KMS-11 (cell line): ENCODE measurements at regions not wholly inside any gene's neighbourhood (a gene's known extent, or its start where the extent isn't known, plus 50 kb on each side); places are given as distances from the start of the nearest gene placed in this dataset.
A peak's percentile ranks its signal among the peaks of the same experiment; 100 is the strongest.

Source experiments
- H2AFZ ChIP-seq: fragments of 200-600 bp; sonication (generic); 2 replicates; pipeline ENCODE4 v1.6.1; 2016; ENCODE audit warnings: antibody characterized with exemption, mixed run types, low read depth
- H3K27ac ChIP-seq: fragments of 200-600 bp; sonication (generic); 2 replicates; pipeline ENCODE4 v1.6.1; 2016; ENCODE audit warnings: mild to moderate bottlenecking, mixed run types
- H3K27me3 ChIP-seq: fragments of 200-600 bp; sonication (generic); 2 replicates; pipeline ENCODE4 v1.6.1; 2017; ENCODE audit warnings: mild to moderate bottlenecking, low read depth, mixed run types, moderate library complexity; ENCODE audit not compliant: insufficient read depth
- H3K36me3 ChIP-seq: fragments of 200-600 bp; sonication (generic); 2 replicates; pipeline ENCODE4 v1.6.1; 2017; ENCODE audit warnings: mild to moderate bottlenecking, mixed run types; ENCODE audit not compliant: insufficient read depth
- H3K4me1 ChIP-seq: fragments of 200-600 bp; sonication (generic); 2 replicates; pipeline ENCODE4 v1.6.1; 2016; ENCODE audit warnings: mild to moderate bottlenecking, low read depth, mixed run types; ENCODE audit not compliant: poor library complexity, severe bottlenecking
- H3K4me2 ChIP-seq: fragments of 200-600 bp; sonication (generic); 2 replicates; pipeline ENCODE4 v1.7.0; 2016; ENCODE audit warnings: mild to moderate bottlenecking, mixed run types
- H3K4me3 ChIP-seq: fragments of 200-600 bp; sonication (generic); IDR thresholded peaks from 2 replicates; pipeline ENCODE4 v1.6.1; 2017; ENCODE audit warnings: low read depth, low read length, mixed read lengths; ENCODE audit not compliant: insufficient read depth
- H3K79me2 ChIP-seq: fragments of 200-600 bp; sonication (generic); 2 replicates; pipeline ENCODE4 v1.6.1; 2016; ENCODE audit warnings: low read depth, mixed run types; ENCODE audit not compliant: insufficient read depth
- H3K9ac ChIP-seq: fragments of 200-600 bp; sonication (generic); 2 replicates; pipeline ENCODE4 v1.6.1; 2016; ENCODE audit warnings: mild to moderate bottlenecking, mixed run types
- H4K20me1 ChIP-seq: fragments of 200-600 bp; sonication (generic); 2 replicates; pipeline ENCODE4 v1.6.1; 2016; ENCODE audit warnings: mild to moderate bottlenecking, mixed run types; ENCODE audit not compliant: insufficient read depth
- CTCF ChIP-seq: fragments of 200-600 bp; sonication (generic); conservative IDR thresholded peaks from 2 replicates; pipeline ENCODE4 v1.6.1; 2017; ENCODE audit warnings: low read depth, mild to moderate bottlenecking, antibody characterized with exemption, low read length, moderate library complexity, mixed read lengths

- peaks cover 5% of the 10 kb centered on the region for H3K4me1 ChIP-seq
- TF ChIP-seq CTCF, result no peak
- H3K4me3 ChIP-seq, result no peak overlapping the region
- no peak overlapping the region for H3K4me2 ChIP-seq
- no peak overlapping the region for H3K27ac ChIP-seq
- H3K79me2 ChIP-seq, result no peaks in the 10 kb centered on the region
- no peaks in the 10 kb centered on the region for H3K27me3 ChIP-seq
- no peaks in the 10 kb centered on the region for H4K20me1 ChIP-seq
- H3K36me3 ChIP-seq, result no peaks in the 10 kb centered on the region
- H3K9ac ChIP-seq, result no peak overlapping the region
- H2AFZ ChIP-seq, result no peak overlapping the region
These were observed 106.9 kb upstream of the NEDD9 start for GRCh38 chr6:11339380-11339779.

GRCh38 chr6:11337306-11337705 is 104.8 kb upstream of the NEDD9 start:
- H3K4me2 ChIP-seq, result no peak overlapping the region
- no peak overlapping the region for H3K27ac ChIP-seq
- no peaks in the 10 kb centered on the region for H4K20me1 ChIP-seq
- no peak overlapping the region for H3K4me3 ChIP-seq
- H3K27me3 ChIP-seq, result no peaks in the 10 kb centered on the region
- H3K9ac ChIP-seq, result no peak overlapping the region
- no peaks in the 10 kb centered on the region for H3K36me3 ChIP-seq
- no peak overlapping the region for H2AFZ ChIP-seq
- peaks cover 19% of the 10 kb centered on the region for H3K4me1 ChIP-seq
- no peak for TF ChIP-seq CTCF
- no peaks in the 10 kb centered on the region for H3K79me2 ChIP-seq

GRCh38 chr6:11335826-11336225 is 103.4 kb upstream of the NEDD9 start:
- Histone ChIP-seq H3K4me2 (no peak overlapping the region), H3K79me2 (no peaks in the 10 kb centered on the region), H3K27ac (no peak overlapping the region), H3K27me3 (no peaks in the 10 kb centered on the region), H3K4me1 (peaks cover 19% of the 10 kb centered on the region), H4K20me1 (no peaks in the 10 kb centered on the region), H3K4me3 (no peak overlapping the region), H3K9ac (no peak overlapping the region), H3K36me3 (no peaks in the 10 kb centered on the region), H2AFZ (no peak overlapping the region)
- TF ChIP-seq CTCF, result no peak

- TF ChIP-seq CTCF, result no peak
- H3K4me3 ChIP-seq, result no peak overlapping the region
- H3K4me2 ChIP-seq, result peak overlapping the region; percentile 42; the same call in 1 of the 2 replicates
- peak overlapping the region; percentile 12; the same call in 1 of the 2 replicates for H2AFZ ChIP-seq
- no peaks in the 10 kb centered on the region for H3K79me2 ChIP-seq
- H3K4me1 ChIP-seq, result peaks cover 19% of the 10 kb centered on the region
- no peak overlapping the region for H3K9ac ChIP-seq
- no peaks in the 10 kb centered on the region for H4K20me1 ChIP-seq
- H3K36me3 ChIP-seq, result no peaks in the 10 kb centered on the region
- peak overlapping the region; percentile 19; the same call in 1 of the 2 replicates for H3K27ac ChIP-seq
- H3K27me3 ChIP-seq, result no peaks in the 10 kb centered on the region
These were observed 100.8 kb upstream of the NEDD9 start for GRCh38 chr6:11333132-11333849.
